Osteocyte (in vitro differentiated cells): ENCODE measurements at regions not wholly inside any gene's neighbourhood (a gene's known extent, or its start where the extent isn't known, plus 50 kb on each side); places are given as distances from the start of the nearest gene placed in this dataset.

Source experiments
- DNase-seq: peaks from one replicate; pipeline ENCODE4 v3.0.0; 2021; ENCODE audit warnings: mixed read lengths; ENCODE audit not compliant: unreplicated experiment; ENCODE audit errors: extremely low spot score
- H3K27ac Mint-ChIP-seq: one replicate; pipeline ENCODE4 v1.8.0; 2021; ENCODE audit warnings: mild to moderate bottlenecking, mixed read lengths; ENCODE audit not compliant: unreplicated experiment
- H3K27me3 Mint-ChIP-seq: one replicate; pipeline ENCODE4 v1.8.0; 2021; ENCODE audit warnings: mixed read lengths; ENCODE audit not compliant: unreplicated experiment
- H3K36me3 Mint-ChIP-seq: one replicate; pipeline ENCODE4 v1.8.0; 2021; ENCODE audit warnings: mixed read lengths; ENCODE audit not compliant: unreplicated experiment
- H3K4me1 Mint-ChIP-seq: one replicate; pipeline ENCODE4 v1.8.0; 2021; ENCODE audit warnings: mixed read lengths; ENCODE audit not compliant: unreplicated experiment
- H3K4me3 Mint-ChIP-seq: one replicate; pipeline ENCODE4 v1.8.0; 2021; ENCODE audit warnings: mild to moderate bottlenecking, moderate library complexity, mixed read lengths; ENCODE audit not compliant: unreplicated experiment
- H3K9me3 Mint-ChIP-seq: one replicate; pipeline ENCODE4 v1.8.0; 2021; ENCODE audit warnings: mixed read lengths; ENCODE audit not compliant: unreplicated experiment
- TF ChIP-seq, protein P1 (sequence below): fragments of 200-600 bp; sonication (generic); IDR thresholded peaks from 2 replicates; pipeline ENCODE4 v1.5.0; 2021; ENCODE audit warnings: antibody characterized with exemption, mild to moderate bottlenecking, moderate library complexity

- H3K4me3 Mint-ChIP-seq, result no peak overlapping the region
- TF ChIP-seq, protein P1, sequence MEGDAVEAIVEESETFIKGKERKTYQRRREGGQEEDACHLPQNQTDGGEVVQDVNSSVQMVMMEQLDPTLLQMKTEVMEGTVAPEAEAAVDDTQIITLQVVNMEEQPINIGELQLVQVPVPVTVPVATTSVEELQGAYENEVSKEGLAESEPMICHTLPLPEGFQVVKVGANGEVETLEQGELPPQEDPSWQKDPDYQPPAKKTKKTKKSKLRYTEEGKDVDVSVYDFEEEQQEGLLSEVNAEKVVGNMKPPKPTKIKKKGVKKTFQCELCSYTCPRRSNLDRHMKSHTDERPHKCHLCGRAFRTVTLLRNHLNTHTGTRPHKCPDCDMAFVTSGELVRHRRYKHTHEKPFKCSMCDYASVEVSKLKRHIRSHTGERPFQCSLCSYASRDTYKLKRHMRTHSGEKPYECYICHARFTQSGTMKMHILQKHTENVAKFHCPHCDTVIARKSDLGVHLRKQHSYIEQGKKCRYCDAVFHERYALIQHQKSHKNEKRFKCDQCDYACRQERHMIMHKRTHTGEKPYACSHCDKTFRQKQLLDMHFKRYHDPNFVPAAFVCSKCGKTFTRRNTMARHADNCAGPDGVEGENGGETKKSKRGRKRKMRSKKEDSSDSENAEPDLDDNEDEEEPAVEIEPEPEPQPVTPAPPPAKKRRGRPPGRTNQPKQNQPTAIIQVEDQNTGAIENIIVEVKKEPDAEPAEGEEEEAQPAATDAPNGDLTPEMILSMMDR, result no peak
- DNase-seq, result no peak
- no peaks in the 10 kb centered on the region for H3K9me3 Mint-ChIP-seq
- no peaks in the 10 kb centered on the region for H3K4me1 Mint-ChIP-seq
- H3K27ac Mint-ChIP-seq, result no peak overlapping the region
- no peaks in the 10 kb centered on the region for H3K36me3 Mint-ChIP-seq
- no peaks in the 10 kb centered on the region for H3K27me3 Mint-ChIP-seq
Measured at GRCh38 chr13:23059173-23059572, 121.6 kb upstream of the SGCG start.

DNA sequence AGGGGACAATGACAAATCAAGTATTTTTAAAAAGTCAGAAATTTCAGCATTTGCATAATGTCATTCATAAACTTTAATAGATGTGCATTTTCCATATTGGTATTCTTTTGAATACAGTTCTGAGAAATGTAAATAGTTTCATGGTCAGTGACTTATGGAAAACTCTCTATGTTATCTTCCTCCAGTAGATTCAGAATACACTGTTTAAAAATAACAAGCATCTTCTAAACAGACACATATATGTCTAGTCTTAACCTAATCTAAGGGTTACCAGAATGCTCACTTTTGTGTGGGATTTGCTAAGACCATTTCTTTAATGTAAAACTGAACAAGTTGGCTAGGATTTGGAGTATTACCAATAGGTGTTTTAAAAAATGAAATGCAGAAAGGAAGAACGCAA is 119.8 kb upstream of the SGCG start:
- H3K4me1 Mint-ChIP-seq, result no peaks in the 10 kb centered on the region
- no peak overlapping the region for H3K4me3 Mint-ChIP-seq
- no peak overlapping the region for H3K27ac Mint-ChIP-seq
- no peak for DNase-seq
- H3K36me3 Mint-ChIP-seq, result no peaks in the 10 kb centered on the region
- TF ChIP-seq, protein P1, result no peak
- no peaks in the 10 kb centered on the region for H3K27me3 Mint-ChIP-seq
- H3K9me3 Mint-ChIP-seq, result no peaks in the 10 kb centered on the region

- no peak overlapping the region for H3K27ac Mint-ChIP-seq
- H3K36me3 Mint-ChIP-seq, result no peaks in the 10 kb centered on the region
- H3K9me3 Mint-ChIP-seq, result peaks cover 5% of the 10 kb centered on the region
- DNase-seq, result no peak
- no peak overlapping the region for H3K4me3 Mint-ChIP-seq
- TF ChIP-seq, protein P1, result no peak
- no peaks in the 10 kb centered on the region for H3K4me1 Mint-ChIP-seq
- H3K27me3 Mint-ChIP-seq, result no peaks in the 10 kb centered on the region
Measured at GRCh38 chr13:23067129-23067528, 113.7 kb upstream of the SGCG start.

GRCh38 chr13:23069566-23069965 is 111.2 kb upstream of the SGCG start:
- Mint-ChIP-seq H3K27me3 (no peaks in the 10 kb centered on the region), H3K36me3 (no peaks in the 10 kb centered on the region), H3K4me1 (no peaks in the 10 kb centered on the region), H3K4me3 (no peak overlapping the region), H3K27ac (no peak overlapping the region), H3K9me3 (peaks cover 5% of the 10 kb centered on the region)
- DNase-seq, result no peak
- TF ChIP-seq, protein P1, result no peak

DNA sequence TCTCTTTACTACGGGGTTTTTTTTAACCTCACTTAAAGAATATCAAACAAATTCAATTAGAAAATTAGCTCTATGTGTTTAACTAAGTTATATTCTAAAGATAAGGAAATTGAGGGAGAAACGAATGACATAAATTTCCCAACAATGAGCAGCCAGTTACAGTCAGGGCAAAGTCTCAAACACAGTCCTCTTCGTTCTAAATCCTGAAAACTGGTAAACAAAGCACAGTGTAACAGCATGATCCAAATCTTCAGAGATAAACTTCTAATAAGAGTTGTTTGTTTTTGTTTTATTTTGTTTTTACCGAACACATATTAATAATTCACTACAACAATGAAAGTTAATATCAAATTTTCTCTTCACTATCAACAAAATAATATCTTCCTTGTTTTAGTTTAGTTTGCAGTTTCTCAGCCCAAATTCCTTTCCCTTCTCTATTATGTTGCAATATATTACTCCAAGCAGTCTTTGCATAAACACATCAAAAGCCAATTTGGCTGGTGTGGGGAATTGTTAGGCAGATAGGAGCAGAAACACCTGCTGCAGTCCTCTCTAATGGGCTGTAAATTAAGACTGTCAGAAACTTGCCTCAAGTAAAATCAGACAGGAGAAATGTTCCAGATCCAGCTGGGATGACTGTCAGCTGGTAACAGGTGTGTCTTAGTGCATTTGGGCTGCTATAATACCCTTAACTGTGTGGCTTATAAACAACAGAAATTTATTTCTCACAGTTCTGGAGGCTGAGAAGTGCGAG is 106.5 kb upstream of the SGCG start:
- Mint-ChIP-seq H3K4me1 (no peaks in the 10 kb centered on the region), H3K27ac (no peak overlapping the region), H3K27me3 (peaks cover 3% of the 10 kb centered on the region), H3K9me3 (peaks cover 5% of the 10 kb centered on the region), H3K36me3 (no peaks in the 10 kb centered on the region), H3K4me3 (no peak overlapping the region)
- DNase-seq, result no peak
- TF ChIP-seq, protein P1, result no peak
